Endothelial cell (in vitro differentiated cells): ENCODE measurements at regions not wholly inside any gene's neighbourhood (a gene's known extent, or its start where the extent isn't known, plus 50 kb on each side); places are given as distances from the start of the nearest gene placed in this dataset.

Experiments
- DNase-seq: peaks from one replicate; pipeline ENCODE4 v3.0.0; 2021; ENCODE audit warnings: low spot score
- H3K27ac Mint-ChIP-seq: one replicate; pipeline ENCODE4 v1.8.0; 2021; ENCODE audit warnings: mixed read lengths, inconsistent platforms; ENCODE audit not compliant: unreplicated experiment
- H3K27me3 Mint-ChIP-seq: one replicate; pipeline ENCODE4 v1.8.0; 2021; ENCODE audit warnings: mild to moderate bottlenecking, moderate library complexity, mixed read lengths, inconsistent platforms; ENCODE audit not compliant: unreplicated experiment
- H3K36me3 Mint-ChIP-seq: one replicate; pipeline ENCODE4 v1.8.0; 2021; ENCODE audit warnings: mild to moderate bottlenecking, low read depth, mixed read lengths, inconsistent platforms; ENCODE audit not compliant: unreplicated experiment
- H3K4me1 Mint-ChIP-seq: one replicate; pipeline ENCODE4 v1.8.0; 2021; ENCODE audit warnings: mild to moderate bottlenecking, mixed read lengths, inconsistent platforms; ENCODE audit not compliant: unreplicated experiment
- H3K4me3 Mint-ChIP-seq: one replicate; pipeline ENCODE4 v1.8.0; 2021; ENCODE audit warnings: mild to moderate bottlenecking, mixed read lengths, inconsistent platforms; ENCODE audit not compliant: unreplicated experiment
- H3K9me3 Mint-ChIP-seq: one replicate; pipeline ENCODE4 v1.8.0; 2021; ENCODE audit warnings: mixed read lengths, inconsistent platforms; ENCODE audit not compliant: unreplicated experiment
- TF ChIP-seq, protein P1 (sequence below): fragments of 200-600 bp; sonication (generic); IDR thresholded peaks from one replicate; pipeline ENCODE4 v1.5.0; 2021; ENCODE audit warnings: antibody characterized with exemption; ENCODE audit not compliant: unreplicated experiment

DNA sequence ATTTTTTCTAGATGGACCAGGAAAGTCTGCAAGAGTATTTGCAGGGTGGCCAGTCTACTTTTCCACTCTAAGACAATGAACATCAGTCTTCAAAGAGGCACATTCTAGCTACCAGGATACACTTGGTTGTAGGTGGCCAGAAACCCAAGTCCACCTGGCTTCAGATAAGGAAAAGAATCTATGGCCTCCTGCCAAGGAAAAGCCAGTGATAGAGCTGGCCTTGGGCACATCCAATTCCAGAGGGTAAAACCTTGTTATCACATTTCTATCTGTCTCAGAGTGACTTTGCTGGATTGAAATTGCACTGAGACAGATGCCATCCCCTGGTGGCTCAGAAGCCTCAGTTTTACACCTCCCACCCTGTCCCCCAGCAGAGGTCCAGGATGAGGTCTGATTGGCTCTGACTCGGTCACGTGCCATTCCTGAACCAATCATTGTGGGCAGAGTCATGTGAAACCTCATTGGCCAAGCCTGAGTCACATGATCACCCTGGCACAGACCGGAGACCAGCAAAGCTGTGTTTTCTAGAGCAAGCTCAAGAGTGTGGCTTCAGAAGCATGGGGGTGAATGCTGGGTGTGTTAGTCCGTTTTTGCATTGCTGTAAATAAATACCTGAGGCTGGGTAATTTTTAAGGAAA lies 497.4 kb upstream of the SULF2 start:
- TF ChIP-seq, protein P1, sequence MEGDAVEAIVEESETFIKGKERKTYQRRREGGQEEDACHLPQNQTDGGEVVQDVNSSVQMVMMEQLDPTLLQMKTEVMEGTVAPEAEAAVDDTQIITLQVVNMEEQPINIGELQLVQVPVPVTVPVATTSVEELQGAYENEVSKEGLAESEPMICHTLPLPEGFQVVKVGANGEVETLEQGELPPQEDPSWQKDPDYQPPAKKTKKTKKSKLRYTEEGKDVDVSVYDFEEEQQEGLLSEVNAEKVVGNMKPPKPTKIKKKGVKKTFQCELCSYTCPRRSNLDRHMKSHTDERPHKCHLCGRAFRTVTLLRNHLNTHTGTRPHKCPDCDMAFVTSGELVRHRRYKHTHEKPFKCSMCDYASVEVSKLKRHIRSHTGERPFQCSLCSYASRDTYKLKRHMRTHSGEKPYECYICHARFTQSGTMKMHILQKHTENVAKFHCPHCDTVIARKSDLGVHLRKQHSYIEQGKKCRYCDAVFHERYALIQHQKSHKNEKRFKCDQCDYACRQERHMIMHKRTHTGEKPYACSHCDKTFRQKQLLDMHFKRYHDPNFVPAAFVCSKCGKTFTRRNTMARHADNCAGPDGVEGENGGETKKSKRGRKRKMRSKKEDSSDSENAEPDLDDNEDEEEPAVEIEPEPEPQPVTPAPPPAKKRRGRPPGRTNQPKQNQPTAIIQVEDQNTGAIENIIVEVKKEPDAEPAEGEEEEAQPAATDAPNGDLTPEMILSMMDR, result no peak
- Mint-ChIP-seq H3K27me3 (peaks cover 5% of the 10 kb centered on the region), H3K4me3 (no peak overlapping the region)

DNA sequence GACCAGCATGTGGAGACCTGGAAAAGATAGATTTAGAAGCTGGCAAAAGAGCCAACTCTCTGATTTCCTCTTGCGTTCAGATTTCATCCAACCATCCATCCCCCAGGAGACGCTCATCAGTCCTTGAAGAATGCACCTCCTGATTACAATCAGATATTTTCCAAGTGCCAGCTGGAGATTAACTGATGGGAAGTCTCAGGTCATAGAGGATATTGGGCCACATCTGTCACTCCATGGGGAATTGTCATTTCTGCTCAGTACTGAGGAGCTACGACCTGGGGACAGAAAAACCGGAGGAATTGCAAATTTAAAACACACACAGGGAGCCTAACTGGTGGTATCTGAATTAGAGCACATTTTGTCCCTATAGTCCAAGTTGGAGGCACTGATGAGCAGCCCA lies 496.2 kb upstream of the SULF2 start:
- Mint-ChIP-seq H3K4me3 (no peak overlapping the region), H3K9me3 (no peaks in the 10 kb centered on the region), H3K4me1 (peaks cover 37% of the 10 kb centered on the region), H3K27me3 (peaks cover 5% of the 10 kb centered on the region), H3K36me3 (no peaks in the 10 kb centered on the region), H3K27ac (no peak overlapping the region)
- TF ChIP-seq, protein P1, result no peak
- DNase-seq, result no peak

More for the DNA sequence above, 497.4 kb upstream of the SULF2 start:
- Mint-ChIP-seq H3K27ac (no peak overlapping the region), H3K9me3 (no peaks in the 10 kb centered on the region), H3K4me1 (peaks cover 33% of the 10 kb centered on the region), H3K36me3 (no peaks in the 10 kb centered on the region)
- no peak for DNase-seq

DNA sequence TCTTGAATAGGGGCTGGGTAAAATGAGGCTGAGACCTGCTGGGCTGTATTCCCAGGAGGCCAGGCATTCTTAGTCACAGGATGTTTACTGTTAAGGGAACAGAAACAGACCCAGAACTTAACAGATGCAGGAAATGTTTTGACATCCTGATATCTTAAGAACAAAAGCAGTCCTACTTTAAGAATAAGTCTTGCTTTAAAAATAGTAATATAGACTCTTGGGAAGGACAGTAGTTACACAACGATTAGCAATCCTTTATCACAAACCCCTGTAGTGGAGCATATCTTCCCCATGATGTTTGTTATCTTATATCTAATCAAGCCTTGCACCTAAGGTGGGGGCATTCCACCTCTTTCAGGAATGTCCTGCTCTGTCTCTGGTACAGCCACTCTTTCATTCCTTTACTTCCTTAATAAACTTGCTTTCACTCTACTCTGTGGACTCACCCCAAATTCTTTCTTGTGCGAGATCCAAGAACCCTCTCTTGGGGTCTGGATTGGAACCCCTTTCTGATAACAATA lies 493.7 kb upstream of the SULF2 start:
- Mint-ChIP-seq H3K4me1 (peaks cover 54% of the 10 kb centered on the region), H3K36me3 (no peaks in the 10 kb centered on the region), H3K4me3 (no peak overlapping the region), H3K9me3 (no peaks in the 10 kb centered on the region), H3K27ac (peak overlapping the region; percentile 86), H3K27me3 (peaks cover 5% of the 10 kb centered on the region)
- TF ChIP-seq, protein P1, result no peak
- DNase-seq, result no peak

DNA sequence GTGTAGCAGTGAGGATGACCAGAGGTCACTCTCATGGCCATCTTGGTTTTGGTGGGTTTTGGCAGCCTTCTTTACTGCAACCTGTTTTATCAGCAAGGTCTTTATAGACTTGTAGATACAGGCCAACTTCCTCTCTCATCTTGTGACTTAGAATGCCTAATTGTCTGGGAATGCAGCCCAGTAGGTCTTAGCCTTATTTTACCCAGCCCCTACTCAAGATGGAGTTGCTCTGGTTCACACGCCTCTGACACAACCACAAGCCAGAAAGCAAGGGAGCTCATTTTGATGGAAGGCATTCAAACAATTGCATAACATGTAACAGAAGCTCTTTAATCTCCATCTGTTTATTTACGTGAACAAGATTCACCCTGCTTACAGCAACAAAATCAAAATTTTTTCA lies 492.0 kb upstream of the SULF2 start:
- no peak for DNase-seq
- TF ChIP-seq, protein P1, result no peak
- H3K36me3 Mint-ChIP-seq, result no peaks in the 10 kb centered on the region

DNA sequence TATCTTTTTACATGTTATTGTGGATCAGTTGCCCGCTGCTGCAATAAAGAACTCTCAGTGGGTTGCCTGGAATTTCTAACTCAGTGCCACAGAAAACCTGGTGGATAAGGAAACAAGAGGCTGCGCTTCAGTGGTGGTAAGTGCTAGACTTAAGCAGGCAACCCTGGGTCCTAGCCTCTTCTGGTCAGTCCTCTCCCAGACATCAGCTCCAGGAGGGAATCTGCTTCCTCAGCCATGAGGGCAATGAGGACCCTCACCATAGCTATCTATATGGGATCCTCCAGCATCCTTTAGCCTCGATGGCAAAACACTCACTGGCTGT lies 490.7 kb upstream of the SULF2 start:
- H3K36me3 Mint-ChIP-seq, result no peaks in the 10 kb centered on the region
- TF ChIP-seq, protein P1, result no peak
- no peaks in the 10 kb centered on the region for H3K27me3 Mint-ChIP-seq
- no peak for DNase-seq
- H3K4me3 Mint-ChIP-seq, result no peak overlapping the region
- H3K27ac Mint-ChIP-seq, result no peak overlapping the region
- peaks cover 48% of the 10 kb centered on the region for H3K4me1 Mint-ChIP-seq
- H3K9me3 Mint-ChIP-seq, result no peaks in the 10 kb centered on the region

More for the DNA sequence above, 492.0 kb upstream of the SULF2 start:
- Mint-ChIP-seq H3K9me3 (no peaks in the 10 kb centered on the region), H3K27me3 (peaks cover under 1% of the 10 kb centered on the region), H3K4me1 (peaks cover 48% of the 10 kb centered on the region), H3K27ac (no peak overlapping the region), H3K4me3 (no peak overlapping the region)
